Spleen (tissue), 11 donors: ENCODE measurements at regions not wholly inside any gene's neighbourhood (a gene's known extent, or its start where the extent isn't known, plus 50 kb on each side); places are given as distances from the start of the nearest gene placed in this dataset.

Source experiments
- DNase-seq: peaks from one replicate; pipeline ENCODE4 v3.0.0-alpha.2; 2020
- H3K27ac ChIP-seq, 8 donors: fragments of 200-600 bp; sonication (generic) in 7 of 8; 1 replicate in 4 of 8; 2 replicates in 4 of 8; pipeline versions ENCODE4 v1.5.0 to v1.8.0; 2016 to 2021; ENCODE audit warnings: inconsistent platforms in 4 of 8, mild to moderate bottlenecking in 4 of 8, moderate library complexity in 1 of 8
- H3K27me3 ChIP-seq, 7 donors: fragments of 200-600 bp; sonication (generic) in 6 of 7; replicated peaks in 1 of 7; 1 replicate in 4 of 7; 2 replicates in 3 of 7; pipeline versions ENCODE4 v1.5.0 to v1.8.0; 2016 to 2021; ENCODE audit warnings: inconsistent platforms in 3 of 7, mild to moderate bottlenecking in 1 of 7
- H3K36me3 ChIP-seq, 6 donors: fragments of 200-600 bp; sonication (generic) in 5 of 6; 1 replicate in 4 of 6; 2 replicates in 2 of 6; pipeline versions ENCODE4 v1.5.0 to v1.8.0; 2016 to 2021; ENCODE audit warnings: inconsistent platforms in 2 of 6
- H3K4me1 ChIP-seq, 6 donors: fragments of 200-600 bp; sonication (generic) in 5 of 6; 1 replicate in 3 of 6; 2 replicates in 3 of 6; pipeline versions ENCODE4 v1.5.0 to v1.8.0; 2016 to 2021; ENCODE audit warnings: inconsistent platforms in 3 of 6
- H3K4me3 ChIP-seq, 8 donors: fragments of 200-600 bp; sonication (generic) in 7 of 8; 1 replicate in 4 of 8; 2 replicates in 4 of 8; pipeline versions ENCODE4 v1.5.0 to v1.8.0; 2016 to 2021; ENCODE audit warnings: inconsistent platforms in 4 of 8, mild to moderate bottlenecking in 4 of 8, moderate library complexity in 2 of 8
- H3K9me3 ChIP-seq, 8 donors: fragments of 200-600 bp; sonication (generic) in 7 of 8; 1 replicate in 4 of 8; 2 replicates in 4 of 8; pipeline versions ENCODE4 v1.5.0 to v1.8.0; 2016 to 2021; ENCODE audit warnings: inconsistent platforms in 4 of 8
- CTCF ChIP-seq, 11 experiments: fragments of 200-600 bp in 7 of 11; fragments of 450-650 bp in 4 of 11; sonication (generic) in 4 of 11; IDR thresholded peaks in 8 of 11; conservative IDR thresholded peaks in 3 of 11; 1 replicate in 7 of 11; 2 replicates in 4 of 11; pipeline versions ENCODE4 v1.4.0 to v1.8.0; 2016 to 2021; ENCODE audit warnings: antibody characterized with exemption in 11 of 11, inconsistent platforms in 4 of 11, mild to moderate bottlenecking in 1 of 11
- POLR2A ChIP-seq, 3 donors: fragments of 450-650 bp; IDR thresholded peaks; one replicate each; pipeline ENCODE4 v1.5.1; 2017; ENCODE audit warnings: antibody characterized with exemption in 3 of 3, mild to moderate bottlenecking in 1 of 3
- POLR2AphosphoS5 ChIP-seq, 3 donors: sonication (generic); formaldehyde crosslinking; IDR thresholded peaks; one replicate each; pipeline ENCODE4 v1.5.1; 2017; ENCODE audit warnings: antibody characterized with exemption in 3 of 3
- WGBS, 5 donors: extraction: QIAGEN DNeasy Blood & Tissue Kit in 3 of 5; methylation state at CpG; one replicate each; pipeline versions ENCODE4 v1.1.5 to v1.1.7; 2013 to 2018; 5-methylcytosine and 5-hydroxymethylcytosine counted together
- intact Hi-C: fragments of 100-400 bp; cut with DNase I; formaldehyde crosslinking; loops from one replicate; pipeline ENCODE4 v1.15.0; 2023; ENCODE audit warnings: low total_unique reads
- donor health status: healthy with polysubstance abuse.
- donor health status: DM: no; HTN: no; CAD: no; lungs with moderate emphysema.
- donor health status: DM: no; HTN: no; CAD: no.
- donor health status: Bipolar disorder and iron deficiency.
- donor health status: healthy.
- donor health status: DM: no; HTN: no; CAD: no.
- donor health status: DM: yes; HTN: yes; CAD: no.

- Histone ChIP-seq H3K9me3 (no peaks in the 10 kb centered on the region), H3K36me3 (no peaks in the 10 kb centered on the region), H3K27me3 (peaks cover 0 to 4% (median 0%) of the 10 kb centered on the region in 7 donors), H3K27ac (peak overlapping the region in 6 of 8 donors; percentile 5 to 55 (median 40)), H3K4me3 (no peak overlapping the region), H3K4me1 (peaks cover 0 to 29% (median 14%) of the 10 kb centered on the region in 6 donors)
- TF ChIP-seq POLR2AphosphoS5 (IDR thresholded peaks at IDR 0.05) (no peak), POLR2A (IDR thresholded peaks at IDR 0.05) (no peak), CTCF (IDR thresholded peaks at IDR 0.05 in 8 of 11, conservative IDR thresholded peaks at IDR 0.05 in 3 of 11) (no peak)
- no peak for DNase-seq
- intact Hi-C loops: no loop called here
- WGBS, 5 donors: 60 to 70% (median 60%) methylated on average over 4 of the region's 4 CpGs
These were observed 229.7 kb upstream of the CDH5 start for GRCh38 chr16:66136841-66137240.

DNA sequence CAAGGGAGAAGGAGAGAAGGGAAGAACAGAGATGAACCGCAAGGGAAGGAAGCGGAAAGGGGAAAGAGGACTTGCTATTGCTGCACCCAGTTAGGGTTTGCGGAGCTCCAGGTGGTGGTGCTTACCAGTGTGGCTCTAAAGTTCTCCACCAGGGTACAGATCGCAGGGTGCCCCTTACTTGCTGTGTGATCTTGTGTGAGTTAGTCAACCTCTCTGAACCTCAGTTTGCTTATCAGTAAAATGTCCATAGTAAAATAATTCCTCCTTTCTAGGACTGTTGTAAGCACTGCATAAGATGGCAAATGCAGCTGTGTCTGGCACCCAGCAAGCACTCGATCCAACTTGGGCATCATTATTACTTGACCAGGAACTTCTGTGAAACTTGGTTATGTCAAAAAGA lies 230.7 kb upstream of the CDH5 start:
- H3K36me3 ChIP-seq: no peaks in the 10 kb centered on the region
- H3K4me1 ChIP-seq: peaks cover 0 to 29% (median 14%) of the 10 kb centered on the region in 6 donors
- no peaks in the 10 kb centered on the region for H3K9me3 ChIP-seq
- WGBS, 5 donors: 78 to 96% (median 84%) methylated on average over 5 of the region's 5 CpGs
- peaks cover 0 to 4% (median 0%) of the 10 kb centered on the region in 7 donors for H3K27me3 ChIP-seq
- DNase-seq: no peak
- intact Hi-C loops: no loop called here
- H3K4me3 ChIP-seq: no peak overlapping the region
- TF ChIP-seq CTCF (IDR thresholded peaks at IDR 0.05 in 8 of 11, conservative IDR thresholded peaks at IDR 0.05 in 3 of 11): no peak
- no peak for TF ChIP-seq POLR2AphosphoS5 (IDR thresholded peaks at IDR 0.05)
- TF ChIP-seq POLR2A (IDR thresholded peaks at IDR 0.05): no peak
- H3K27ac ChIP-seq: peak overlapping the region in 2 of 8 donors; percentile 46 to 52

DNA sequence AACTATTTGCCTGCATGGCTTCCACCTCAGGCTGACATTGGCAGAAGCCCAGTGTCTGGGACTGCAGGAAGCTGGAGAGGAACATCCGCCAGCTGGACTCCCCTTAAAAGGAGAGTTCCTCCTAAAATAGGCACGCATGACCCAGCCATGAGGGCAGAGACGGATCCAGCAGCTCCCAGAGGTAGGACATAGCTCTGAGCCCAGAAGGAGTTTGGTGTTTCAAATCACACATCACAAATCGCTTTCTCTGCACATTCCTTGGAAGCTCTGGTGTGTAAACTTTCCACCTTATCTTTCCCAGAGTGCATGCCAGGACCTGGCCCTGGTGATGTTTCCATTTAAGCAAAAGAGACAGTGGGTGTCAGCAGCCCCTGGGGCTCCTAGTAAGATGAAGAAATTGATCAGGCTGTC lies 231.1 kb upstream of the CDH5 start:
- WGBS, 5 donors: 37 to 68% (median 53%) methylated on average over 4 of the region's 4 CpGs
- Histone ChIP-seq H3K27me3 (peaks cover 0 to 6% (median 0%) of the 10 kb centered on the region in 7 donors), H3K36me3 (no peaks in the 10 kb centered on the region), H3K4me1 (peaks cover 0 to 33% (median 14%) of the 10 kb centered on the region in 6 donors), H3K4me3 (no peak overlapping the region), H3K9me3 (no peaks in the 10 kb centered on the region), H3K27ac (peak overlapping the region in 4 of 8 donors; percentile 23 to 55 (median 49))
- intact Hi-C loops: no loop called here
- no peak for TF ChIP-seq CTCF (IDR thresholded peaks at IDR 0.05 in 8 of 11, conservative IDR thresholded peaks at IDR 0.05 in 3 of 11)
- no peak for TF ChIP-seq POLR2A (IDR thresholded peaks at IDR 0.05)
- peak in 2 of 3 donors; percentile 47 to 55 for TF ChIP-seq POLR2AphosphoS5 (IDR thresholded peaks at IDR 0.05)
- DNase-seq: no peak

DNA sequence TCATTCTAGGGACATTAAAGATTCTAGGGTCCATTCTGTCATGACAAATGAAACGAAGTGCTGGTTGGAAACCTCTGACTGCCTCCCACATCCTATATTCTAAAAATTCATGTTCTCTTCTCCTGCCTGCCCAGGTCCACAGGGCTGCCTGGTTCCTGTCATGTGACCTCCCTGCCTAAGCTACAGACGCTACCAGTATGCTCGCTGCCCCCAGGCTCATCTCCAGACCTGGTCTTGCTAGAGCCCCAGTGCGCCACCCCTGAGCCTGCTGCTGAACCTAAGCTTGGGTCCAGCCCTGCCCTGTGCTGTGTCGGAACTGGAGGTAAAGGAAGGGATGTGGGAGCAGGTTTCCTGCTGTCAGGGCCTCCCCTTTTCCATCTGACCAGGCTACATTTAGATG lies 231.6 kb upstream of the CDH5 start:
- no peaks in the 10 kb centered on the region for H3K9me3 ChIP-seq
- 40 to 55% (median 47%) methylated on average over 5 of the region's 5 CpGs for WGBS, 5 donors
- DNase-seq: no peak
- H3K27me3 ChIP-seq: peaks cover 0 to 11% (median 0%) of the 10 kb centered on the region in 7 donors
- peak overlapping the region in 3 of 8 donors; percentile 18 to 46 (median 23) for H3K27ac ChIP-seq
- H3K36me3 ChIP-seq: no peaks in the 10 kb centered on the region
- no peak overlapping the region for H3K4me3 ChIP-seq
- TF ChIP-seq POLR2A (IDR thresholded peaks at IDR 0.05) (no peak), CTCF (IDR thresholded peaks at IDR 0.05 in 8 of 11, conservative IDR thresholded peaks at IDR 0.05 in 3 of 11) (no peak), POLR2AphosphoS5 (IDR thresholded peaks at IDR 0.05) (no peak)
- intact Hi-C loops: no loop called here
- H3K4me1 ChIP-seq: peaks cover 0 to 39% (median 14%) of the 10 kb centered on the region in 6 donors
